ENCODE measurements at regions not wholly inside any gene's neighbourhood (a gene's known extent, or its start where the extent isn't known, plus 50 kb on each side); places are given as distances from the start of the nearest gene placed in this dataset.

DNA sequence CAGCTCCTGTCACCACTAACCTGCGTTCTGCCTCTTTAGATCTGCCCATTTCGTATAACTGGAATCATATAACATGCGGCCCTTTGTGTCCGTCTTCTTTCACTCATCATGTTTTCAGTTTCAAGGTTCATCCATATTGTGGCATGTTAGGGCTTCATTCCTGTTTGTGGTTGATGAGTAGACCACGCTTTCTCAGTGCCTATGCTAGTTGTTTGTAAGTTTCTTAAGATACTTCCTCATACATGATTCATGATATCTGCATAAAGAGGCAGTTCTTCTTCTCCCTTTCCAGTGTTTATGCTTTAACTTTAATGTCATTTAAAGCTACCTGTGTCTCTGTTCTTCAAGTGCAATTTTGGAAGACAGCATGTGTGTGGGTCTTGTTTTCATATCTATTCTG lies 79.5 kb upstream of the FAM20C start:
- H3K4me3 ChIP-seq (IDR thresholded peaks at IDR 0.05; ENCODE audit: insufficient read depth, low read depth, low read length) = no peak overlapping the region
- peaks cover 35% of the 10 kb centered on the region; the same call in 1 of the 2 replicates for H3K27me3 ChIP-seq (ENCODE audit: insufficient read depth, low read depth)
- TF ChIP-seq, protein P1, sequence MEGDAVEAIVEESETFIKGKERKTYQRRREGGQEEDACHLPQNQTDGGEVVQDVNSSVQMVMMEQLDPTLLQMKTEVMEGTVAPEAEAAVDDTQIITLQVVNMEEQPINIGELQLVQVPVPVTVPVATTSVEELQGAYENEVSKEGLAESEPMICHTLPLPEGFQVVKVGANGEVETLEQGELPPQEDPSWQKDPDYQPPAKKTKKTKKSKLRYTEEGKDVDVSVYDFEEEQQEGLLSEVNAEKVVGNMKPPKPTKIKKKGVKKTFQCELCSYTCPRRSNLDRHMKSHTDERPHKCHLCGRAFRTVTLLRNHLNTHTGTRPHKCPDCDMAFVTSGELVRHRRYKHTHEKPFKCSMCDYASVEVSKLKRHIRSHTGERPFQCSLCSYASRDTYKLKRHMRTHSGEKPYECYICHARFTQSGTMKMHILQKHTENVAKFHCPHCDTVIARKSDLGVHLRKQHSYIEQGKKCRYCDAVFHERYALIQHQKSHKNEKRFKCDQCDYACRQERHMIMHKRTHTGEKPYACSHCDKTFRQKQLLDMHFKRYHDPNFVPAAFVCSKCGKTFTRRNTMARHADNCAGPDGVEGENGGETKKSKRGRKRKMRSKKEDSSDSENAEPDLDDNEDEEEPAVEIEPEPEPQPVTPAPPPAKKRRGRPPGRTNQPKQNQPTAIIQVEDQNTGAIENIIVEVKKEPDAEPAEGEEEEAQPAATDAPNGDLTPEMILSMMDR (conservative IDR thresholded peaks at IDR 0.05; ENCODE audit: low read depth, low read length) = no peak
- H3K79me2 ChIP-seq (ENCODE audit: insufficient read depth, low read depth) = no peaks in the 10 kb centered on the region
- no peaks in the 10 kb centered on the region for H3K36me3 ChIP-seq (ENCODE audit: insufficient read depth)
- H2AFZ ChIP-seq (ENCODE audit: low read depth) = no peak overlapping the region
- no peak overlapping the region for H3K4me2 ChIP-seq
- H4K20me1 ChIP-seq (ENCODE audit: insufficient read depth) = no peaks in the 10 kb centered on the region
- H3K27ac ChIP-seq = no peak overlapping the region
- H3K4me1 ChIP-seq (ENCODE audit: low read depth, poor library complexity, severe bottlenecking) = no peaks in the 10 kb centered on the region
- H3K9ac ChIP-seq = no peak overlapping the region

DNA sequence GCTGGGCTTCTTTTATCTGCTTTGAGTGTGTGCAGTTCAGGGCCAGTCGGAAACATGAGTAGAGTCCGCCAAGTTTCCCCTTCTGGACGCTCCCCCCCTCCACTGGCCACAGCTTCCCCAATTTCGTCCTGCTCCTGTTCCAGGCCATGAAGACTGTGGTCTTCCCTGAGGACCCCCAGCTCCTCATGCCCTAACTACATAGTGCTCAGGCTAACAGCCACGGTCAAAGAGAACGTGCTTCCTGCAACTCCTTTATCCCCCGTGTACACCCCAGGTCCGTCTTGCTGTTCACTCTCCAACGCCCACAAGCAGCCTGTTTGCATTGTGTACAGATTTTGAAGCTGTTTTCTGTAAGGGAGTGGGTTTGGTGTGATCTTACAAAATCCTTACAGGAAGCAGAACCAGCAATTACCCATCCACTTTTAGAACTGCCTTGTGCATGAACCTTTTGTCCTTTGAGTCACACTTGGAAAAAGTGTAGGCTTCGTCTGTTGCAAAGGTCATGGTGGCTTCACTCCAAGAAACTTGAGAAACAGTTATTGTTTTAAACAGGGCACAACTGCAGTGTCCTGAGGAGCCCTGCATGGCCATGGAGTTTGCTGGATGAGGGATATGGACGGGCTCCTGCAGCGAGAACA lies 77.0 kb upstream of the FAM20C start:
- H4K20me1 ChIP-seq (ENCODE audit: insufficient read depth) = no peaks in the 10 kb centered on the region
- H3K4me3 ChIP-seq (IDR thresholded peaks at IDR 0.05; ENCODE audit: insufficient read depth, low read depth, low read length) = no peak overlapping the region
- no peak overlapping the region for H2AFZ ChIP-seq (ENCODE audit: low read depth)
- TF ChIP-seq, protein P1 (conservative IDR thresholded peaks at IDR 0.05; ENCODE audit: low read depth, low read length) = no peak
- no peaks in the 10 kb centered on the region for H3K79me2 ChIP-seq (ENCODE audit: insufficient read depth, low read depth)
- peaks cover 36% of the 10 kb centered on the region; the same call in 1 of the 2 replicates for H3K27me3 ChIP-seq (ENCODE audit: insufficient read depth, low read depth)
- no peaks in the 10 kb centered on the region for H3K36me3 ChIP-seq (ENCODE audit: insufficient read depth)
- no peaks in the 10 kb centered on the region for H3K4me1 ChIP-seq (ENCODE audit: low read depth, poor library complexity, severe bottlenecking)
- H3K9ac ChIP-seq = no peak overlapping the region
- H3K27ac ChIP-seq = no peak overlapping the region
- H3K4me2 ChIP-seq = no peak overlapping the region

DNA sequence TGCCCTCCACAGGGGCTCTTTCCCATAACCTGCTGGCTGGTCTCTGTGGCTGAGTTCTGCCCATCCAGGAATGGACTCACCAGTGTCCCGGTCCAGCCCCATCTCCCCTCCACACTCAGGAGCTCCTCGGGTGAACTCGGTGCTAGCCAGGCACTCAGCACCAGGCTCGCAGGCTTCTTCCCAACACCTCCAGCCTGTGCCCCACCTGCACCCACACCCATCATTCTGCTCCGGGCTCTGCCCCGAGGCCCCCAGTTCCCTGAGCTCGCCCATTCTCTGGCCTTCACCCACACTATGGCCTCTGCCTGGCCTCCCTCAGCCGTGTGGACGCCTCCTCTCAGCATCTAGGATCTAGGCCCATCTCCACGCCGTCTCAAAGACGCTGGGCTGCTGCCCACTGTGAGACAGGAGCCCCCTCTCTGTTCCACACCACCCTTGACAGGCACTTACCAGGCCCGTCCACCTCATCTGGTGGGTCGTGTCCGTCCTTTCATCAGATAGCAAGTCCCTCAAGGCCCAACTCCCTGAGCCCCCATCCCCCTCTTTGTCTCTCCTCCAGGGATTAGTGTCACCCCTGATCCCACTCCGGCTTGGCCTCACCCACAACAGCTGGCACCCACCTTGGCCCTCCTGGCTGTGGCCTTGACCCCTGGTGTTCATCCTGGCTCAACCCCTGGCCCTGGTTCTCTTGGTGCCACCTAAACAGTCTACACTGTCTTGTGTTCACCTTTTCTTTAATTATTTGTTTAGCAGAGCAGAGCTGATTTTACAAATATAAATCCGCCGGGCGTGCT lies 76.0 kb upstream of the FAM20C start:
- Histone ChIP-seq H3K4me1 (ENCODE audit: low read depth, poor library complexity, severe bottlenecking) (no peaks in the 10 kb centered on the region), H2AFZ (ENCODE audit: low read depth) (no peak overlapping the region), H3K4me2 (no peak overlapping the region), H3K27me3 (ENCODE audit: insufficient read depth, low read depth) (peaks cover 42% of the 10 kb centered on the region; the same call in 1 of the 2 replicates), H3K27ac (no peak overlapping the region), H4K20me1 (ENCODE audit: insufficient read depth) (no peaks in the 10 kb centered on the region), H3K36me3 (ENCODE audit: insufficient read depth) (no peaks in the 10 kb centered on the region), H3K79me2 (ENCODE audit: insufficient read depth, low read depth) (no peaks in the 10 kb centered on the region), H3K4me3 (IDR thresholded peaks at IDR 0.05; ENCODE audit: insufficient read depth, low read depth, low read length) (no peak overlapping the region), H3K9ac (no peak overlapping the region)
- TF ChIP-seq, protein P1 (conservative IDR thresholded peaks at IDR 0.05; ENCODE audit: low read depth, low read length) = no peak

DNA sequence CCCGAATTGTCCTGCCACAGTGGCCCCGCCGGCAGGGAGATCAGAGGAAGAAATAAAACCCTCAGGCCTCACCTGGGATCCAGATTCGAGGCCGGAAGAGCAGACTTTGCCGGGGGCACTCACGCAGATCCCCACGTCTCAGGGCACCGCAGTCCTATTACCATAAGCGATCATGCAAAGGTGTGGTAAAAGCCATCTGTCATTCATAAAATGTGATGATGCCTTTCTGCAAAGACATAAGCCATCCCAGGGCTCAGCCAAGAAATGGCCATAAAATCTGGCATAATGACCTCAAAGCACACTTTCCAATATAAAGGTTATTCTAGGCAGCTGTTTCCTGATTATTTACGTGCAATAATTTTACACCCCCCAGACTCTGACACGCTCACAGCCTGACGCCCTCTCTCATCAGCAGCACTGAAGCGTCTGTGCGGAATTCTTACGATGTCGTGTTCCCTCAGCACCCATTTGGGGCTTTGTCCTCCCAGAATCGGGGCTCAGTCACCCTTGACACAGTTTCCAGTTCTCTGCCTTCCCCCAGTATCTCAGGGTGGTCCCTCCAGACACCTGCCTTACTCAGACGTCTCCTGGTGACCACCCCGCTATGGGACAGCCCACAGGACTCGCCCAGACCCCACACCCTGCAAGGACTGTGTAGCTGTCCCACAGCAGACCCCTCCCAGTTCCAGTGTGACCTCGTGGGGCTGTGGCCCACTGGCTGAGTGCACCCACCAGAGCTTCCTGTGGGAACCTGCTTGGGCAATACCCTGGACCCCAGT lies 74.3 kb upstream of the FAM20C start:
- Histone ChIP-seq H3K79me2 (ENCODE audit: insufficient read depth, low read depth) (no peaks in the 10 kb centered on the region), H3K4me1 (ENCODE audit: low read depth, poor library complexity, severe bottlenecking) (no peaks in the 10 kb centered on the region), H3K4me2 (no peak overlapping the region), H3K27me3 (ENCODE audit: insufficient read depth, low read depth) (peaks cover 48% of the 10 kb centered on the region; the same call in 1 of the 2 replicates), H3K27ac (no peak overlapping the region), H3K4me3 (IDR thresholded peaks at IDR 0.05; ENCODE audit: insufficient read depth, low read depth, low read length) (no peak overlapping the region), H2AFZ (ENCODE audit: low read depth) (no peak overlapping the region), H3K36me3 (ENCODE audit: insufficient read depth) (no peaks in the 10 kb centered on the region), H3K9ac (no peak overlapping the region), H4K20me1 (ENCODE audit: insufficient read depth) (no peaks in the 10 kb centered on the region)
- TF ChIP-seq, protein P1 (conservative IDR thresholded peaks at IDR 0.05; ENCODE audit: low read depth, low read length) = no peak

Data from KMS-11 (cell line).